GM12872 (cell line): ENCODE measurements at regions not wholly inside any gene's neighbourhood (a gene's known extent, or its start where the extent isn't known, plus 50 kb on each side); places are given as distances from the start of the nearest gene placed in this dataset.

Experiments
- TF ChIP-seq, protein P1 (sequence below): IDR thresholded peaks from 3 replicates; pipeline ENCODE4 v1.5.1; 2011; ENCODE audit warnings: low read depth, mild to moderate bottlenecking, low read length, moderate library complexity; ENCODE audit not compliant: insufficient read depth

- TF ChIP-seq, protein P1, sequence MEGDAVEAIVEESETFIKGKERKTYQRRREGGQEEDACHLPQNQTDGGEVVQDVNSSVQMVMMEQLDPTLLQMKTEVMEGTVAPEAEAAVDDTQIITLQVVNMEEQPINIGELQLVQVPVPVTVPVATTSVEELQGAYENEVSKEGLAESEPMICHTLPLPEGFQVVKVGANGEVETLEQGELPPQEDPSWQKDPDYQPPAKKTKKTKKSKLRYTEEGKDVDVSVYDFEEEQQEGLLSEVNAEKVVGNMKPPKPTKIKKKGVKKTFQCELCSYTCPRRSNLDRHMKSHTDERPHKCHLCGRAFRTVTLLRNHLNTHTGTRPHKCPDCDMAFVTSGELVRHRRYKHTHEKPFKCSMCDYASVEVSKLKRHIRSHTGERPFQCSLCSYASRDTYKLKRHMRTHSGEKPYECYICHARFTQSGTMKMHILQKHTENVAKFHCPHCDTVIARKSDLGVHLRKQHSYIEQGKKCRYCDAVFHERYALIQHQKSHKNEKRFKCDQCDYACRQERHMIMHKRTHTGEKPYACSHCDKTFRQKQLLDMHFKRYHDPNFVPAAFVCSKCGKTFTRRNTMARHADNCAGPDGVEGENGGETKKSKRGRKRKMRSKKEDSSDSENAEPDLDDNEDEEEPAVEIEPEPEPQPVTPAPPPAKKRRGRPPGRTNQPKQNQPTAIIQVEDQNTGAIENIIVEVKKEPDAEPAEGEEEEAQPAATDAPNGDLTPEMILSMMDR: no peak
Measured at GRCh38 chr2:147610496-147611040, 234.3 kb upstream of the ACVR2A start.

DNA sequence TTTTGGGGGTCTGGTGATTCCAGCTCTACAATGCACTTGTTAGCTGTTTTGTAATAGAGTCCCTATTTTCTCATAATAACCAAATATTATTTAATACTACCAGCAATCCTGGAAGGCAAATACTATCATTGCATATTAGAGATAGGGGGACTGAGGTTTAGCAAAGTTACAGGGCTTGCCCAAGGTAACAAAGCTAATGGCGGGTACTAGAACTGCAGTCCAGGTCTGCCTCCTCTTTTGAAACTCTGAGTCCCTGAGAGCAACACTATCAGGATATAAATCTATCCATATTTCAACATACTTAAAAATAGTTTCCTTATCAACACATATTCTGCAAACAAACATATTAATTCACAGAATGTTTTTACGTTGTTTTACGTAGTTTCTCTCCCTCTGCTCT is 235.5 kb upstream of the ACVR2A start:
- TF ChIP-seq, protein P1: no peak

DNA sequence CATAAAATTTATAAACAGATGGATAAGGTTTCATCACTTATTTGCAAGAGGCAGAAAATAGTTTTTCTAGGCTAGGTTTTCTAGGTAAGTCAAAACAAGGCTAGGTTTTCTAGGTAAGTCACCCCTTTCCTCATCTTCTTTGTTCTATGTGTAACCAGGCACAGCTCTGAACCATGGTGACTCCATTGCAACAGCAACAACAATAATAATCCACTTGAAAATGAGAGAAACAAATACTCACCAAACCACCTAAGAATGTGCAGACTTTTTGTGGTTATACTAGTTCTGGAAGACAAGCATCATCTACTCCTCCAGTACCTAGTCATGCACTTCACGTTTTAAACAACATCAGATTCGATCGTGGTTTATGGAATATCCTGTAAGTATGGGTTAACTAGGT is 237.4 kb upstream of the ACVR2A start:
- TF ChIP-seq, protein P1: no peak

GRCh38 chr2:147603876-147604275 is 241.0 kb upstream of the ACVR2A start:
- TF ChIP-seq, protein P1: no peak

DNA sequence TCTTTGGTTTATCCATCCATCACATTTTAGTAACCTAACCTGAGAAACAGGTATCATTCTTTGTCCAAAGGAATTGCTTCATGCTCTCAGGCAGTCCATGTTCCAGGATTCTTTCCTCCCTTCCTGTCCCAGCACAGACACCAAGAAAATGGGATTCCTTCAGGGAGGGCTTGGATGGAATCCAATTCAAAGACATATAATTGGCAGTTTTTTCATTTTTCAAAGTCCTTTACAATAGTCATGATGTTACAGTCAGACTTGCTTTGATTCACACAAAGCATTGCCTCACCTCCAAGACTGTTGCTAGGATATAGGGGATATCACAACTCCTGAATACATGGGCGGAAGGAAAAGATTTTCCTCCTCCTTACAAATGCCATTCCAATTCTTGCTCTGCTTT is 241.4 kb upstream of the ACVR2A start:
- TF ChIP-seq, protein P1: no peak

DNA sequence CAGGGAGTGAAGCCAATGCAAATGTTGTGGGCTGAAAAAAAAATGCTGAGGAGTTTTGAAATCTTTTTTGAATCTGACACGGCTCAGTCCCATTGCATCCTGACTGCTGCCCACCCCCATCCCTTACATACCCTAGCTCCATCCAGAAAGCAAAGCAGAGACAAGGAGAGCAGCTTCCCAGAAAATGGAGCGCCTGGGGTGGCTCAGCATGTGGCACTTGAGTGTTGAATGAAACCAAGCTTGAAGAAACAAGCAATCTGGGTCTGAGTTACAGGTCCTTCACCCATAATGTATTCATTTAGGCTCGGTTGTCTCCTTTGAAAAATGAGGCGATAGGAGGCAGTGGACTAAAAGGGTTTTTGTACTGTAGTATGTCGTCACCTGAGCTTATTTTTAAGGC is 244.2 kb upstream of the ACVR2A start:
- TF ChIP-seq, protein P1: no peak

DNA sequence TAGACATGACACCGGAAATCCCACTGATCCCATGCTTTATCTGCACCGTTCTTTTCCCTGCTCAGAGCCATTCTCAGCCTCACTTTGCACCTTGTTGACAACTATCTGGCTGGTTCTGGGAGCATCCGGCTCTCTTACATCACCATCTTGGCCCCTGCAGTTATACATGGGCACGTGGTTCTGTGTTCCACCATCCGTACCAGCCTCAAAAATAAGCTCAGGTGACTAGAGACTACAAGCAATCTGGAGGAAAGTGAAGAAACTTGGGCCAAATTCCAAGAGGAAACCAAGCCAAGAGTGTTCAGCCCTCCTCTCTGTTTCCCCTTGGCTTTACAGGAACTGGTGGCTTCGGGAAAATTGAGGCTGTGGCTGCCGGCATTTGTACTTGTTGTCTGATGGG is 244.6 kb upstream of the ACVR2A start:
- TF ChIP-seq, protein P1: no peak
